GM12878 (cell line): ENCODE measurements at regions not wholly inside any gene's neighbourhood (a gene's known extent, or its start where the extent isn't known, plus 50 kb on each side); places are given as distances from the start of the nearest gene placed in this dataset.

Source experiments
- ATAC-seq: fragments of 200-7000 bp; cut with Tn5 transposase; 3 replicates; pipeline ENCODE4 v1.9.1; 2020; ENCODE audit warnings: mild to moderate bottlenecking, moderate library complexity
- BruUV-seq: library from RNA; stranded (reverse); fragments of 400-500 nt; replicated peaks from 2 replicates; lab custom pipeline; 2021; lab: Mats Ljungman, UMichigan
- CTCF ChIA-PET: fragments of 300-600 bp; sonication (Branson Sonifier 250); formaldehyde crosslinking; extraction: SDS; loops from one replicate; lab custom pipeline; 2021; ENCODE audit warnings: inconsistent platforms; lab: Yijun Ruan, JAX
- POLR2A ChIA-PET: fragments of 350-600 bp; formaldehyde crosslinking; extraction: SDS; loops from one replicate; lab custom pipeline; 2021; ENCODE audit warnings: inconsistent platforms; lab: Charles Lee
- RAD21 ChIA-PET: fragments of 300-600 bp; sonication (Branson Sonifier 250); formaldehyde crosslinking; loops from one replicate; lab custom pipeline; 2023; ENCODE audit warnings: antibody characterized with exemption; ENCODE audit not compliant: unreplicated experiment; lab: Charles Lee
- SMC1A ChIA-PET: fragments of 300-600 bp; sonication (Branson Sonifier 250); formaldehyde crosslinking; loops from one replicate; lab custom pipeline; 2023; ENCODE audit not compliant: unreplicated experiment, uncharacterized antibody; lab: Charles Lee
- DNase-seq: peaks from one replicate; pipeline ENCODE4 v3.0.0-alpha.2; 2011; ENCODE audit warnings: low read depth, low spot score
- FAIRE-seq: peaks from 3 replicates; lab custom pipeline; 2011; peaks lifted over from hg19 to GRCh38; lab: Jason Lieb, UNC
- H2AFZ ChIP-seq: 2 replicates; pipeline ENCODE4 v1.6.0; 2011; ENCODE audit warnings: low read depth, low read length, control low read depth; ENCODE audit not compliant: control insufficient read depth
- H3K27ac ChIP-seq: 2 replicates; pipeline ENCODE4 v1.5.1; 2011; ENCODE audit warnings: control low read depth; ENCODE audit not compliant: control insufficient read depth, insufficient read depth
- H3K27me3 ChIP-seq, 2 experiments: replicated peaks in 1 of 2; 2 replicates each; pipeline versions ENCODE4 v1.6.0 to v1.6.1; 2011; ENCODE audit warnings: low read length in 1 of 2; ENCODE audit not compliant: control insufficient read depth in 2 of 2, insufficient read depth in 2 of 2
- H3K36me3 ChIP-seq, 2 experiments: 2 replicates each; pipeline ENCODE4 v1.5.1; 2011; ENCODE audit warnings: low read length in 1 of 2; ENCODE audit not compliant: control insufficient read depth in 2 of 2, insufficient read depth in 2 of 2
- H3K4me1 ChIP-seq: 2 replicates; pipeline ENCODE4 v1.6.1; 2011; ENCODE audit warnings: mild to moderate bottlenecking, low read length, moderate library complexity, mixed read lengths; ENCODE audit not compliant: control insufficient read depth, insufficient read depth
- H3K4me2 ChIP-seq: 2 replicates; pipeline ENCODE4 v1.6.0; 2011; ENCODE audit warnings: control low read depth; ENCODE audit not compliant: control insufficient read depth, insufficient read depth
- H3K4me3 ChIP-seq: fragments of 200-600 bp; sonication (generic); 2 replicates; pipeline ENCODE4 v1.5.1; 2016
- H3K79me2 ChIP-seq: 2 replicates; pipeline ENCODE4 v1.6.0; 2011; ENCODE audit warnings: low read length; ENCODE audit not compliant: control insufficient read depth, insufficient read depth
- H3K9ac ChIP-seq: 2 replicates; pipeline ENCODE4 v1.8.0; 2011; ENCODE audit warnings: low read length, control low read depth, mixed read lengths; ENCODE audit not compliant: control insufficient read depth, insufficient read depth
- H3K9me3 ChIP-seq: replicated peaks from 3 replicates; pipeline ENCODE4 v1.5.1; 2011; ENCODE audit warnings: mild to moderate bottlenecking, low read length; ENCODE audit not compliant: control insufficient read depth, insufficient read depth
- H4K20me1 ChIP-seq: 2 replicates; pipeline ENCODE4 v1.6.0; 2011; ENCODE audit not compliant: control insufficient read depth, insufficient read depth
- ATF7 ChIP-seq: fragments of 450-650 bp; IDR thresholded peaks from 2 replicates; pipeline ENCODE4 v1.6.1; 2016; ENCODE audit warnings: low read depth, mild to moderate bottlenecking
- CBX3 ChIP-seq: fragments of 200-600 bp; sonication (generic); IDR thresholded peaks from 2 replicates; pipeline ENCODE4 v1.6.1; 2016; ENCODE audit warnings: low read depth, borderline replicate concordance
- CREB1 ChIP-seq: IDR thresholded peaks from 2 replicates; pipeline ENCODE4 v1.6.1; 2012; ENCODE audit warnings: low read depth, mild to moderate bottlenecking, inconsistent platforms
- E4F1 ChIP-seq: fragments of 450-650 bp; IDR thresholded peaks from 2 replicates; pipeline ENCODE4 v1.6.1; 2018; ENCODE audit warnings: borderline replicate concordance, mild to moderate bottlenecking; ENCODE audit not compliant: partially characterized antibody
- ESRRA ChIP-seq: IDR thresholded peaks from 2 replicates; pipeline ENCODE4 v1.6.1; 2012; ENCODE audit warnings: mild to moderate bottlenecking, low read length, improper control_type of control experiment
- FOXK2 ChIP-seq: fragments of 450-650 bp; IDR thresholded peaks from 2 replicates; pipeline ENCODE4 v1.6.1; 2017; ENCODE audit warnings: mild to moderate bottlenecking, moderate library complexity
- LARP7 ChIP-seq: fragments of 450-650 bp; IDR thresholded peaks from 2 replicates; pipeline ENCODE4 v1.6.1; 2017; ENCODE audit warnings: mild to moderate bottlenecking
- NR2C2 ChIP-seq: IDR thresholded peaks from 2 replicates; pipeline ENCODE4 v1.6.1; 2011; ENCODE audit warnings: borderline replicate concordance, low read depth; ENCODE audit not compliant: control insufficient read depth, insufficient read length
- PKNOX1 ChIP-seq: fragments of 450-650 bp; IDR thresholded peaks from 2 replicates; pipeline ENCODE4 v1.6.1; 2016; ENCODE audit warnings: mild to moderate bottlenecking
- SIN3A ChIP-seq: IDR thresholded peaks from 2 replicates; pipeline ENCODE4 v1.6.1; 2012; ENCODE audit warnings: low read depth, low read length, improper control_type of control experiment
- SIX5 ChIP-seq: IDR thresholded peaks from 2 replicates; pipeline ENCODE4 v1.6.1; 2011; ENCODE audit warnings: mild to moderate bottlenecking, low read depth, low read length, moderate library complexity; ENCODE audit not compliant: severe bottlenecking
- TAF1 ChIP-seq: IDR thresholded peaks from 2 replicates; pipeline ENCODE4 v1.6.1; 2011; ENCODE audit warnings: mild to moderate bottlenecking, low read depth, low read length, borderline replicate concordance
- TCF7 ChIP-seq: IDR thresholded peaks from 2 replicates; pipeline ENCODE4 v1.6.1; 2014; ENCODE audit warnings: antibody characterized with exemption, borderline replicate concordance
- USF2 ChIP-seq: IDR thresholded peaks from 2 replicates; pipeline ENCODE4 v1.6.1; 2011; ENCODE audit warnings: low read depth, low read length, improper control_type of control experiment, borderline replicate concordance
- YBX1 ChIP-seq: fragments of 450-650 bp; IDR thresholded peaks from 2 replicates; pipeline ENCODE4 v1.6.1; 2016; ENCODE audit warnings: antibody characterized with exemption
- WGBS: methylation state at CpG from one replicate; pipeline ENCODE4 v1.1.6; 2016; ENCODE audit warnings: low lambda C conversion rate; ENCODE audit not compliant: insufficient replicate concordance, insufficient coverage; ENCODE audit errors: missing lambda C conversion rate; 5-methylcytosine and 5-hydroxymethylcytosine counted together
- in situ Hi-C: fragments of 300-500 bp; cut with MboI; formaldehyde crosslinking; loops from 9 replicates; pipeline ENCODE4 v1.14.3; 2018; ENCODE audit warnings: mixed read lengths
- intact Hi-C: fragments of 100-400 bp; cut with micrococcal nuclease; formaldehyde crosslinking; loops from one replicate; pipeline ENCODE4 v1.14.2; 2022; ENCODE audit not compliant: unreplicated experiment
- TF ChIP-seq, protein P1 (sequence below): IDR thresholded peaks from 2 replicates; pipeline ENCODE4 v1.6.1; 2011; ENCODE audit warnings: borderline replicate concordance, low read depth, mild to moderate bottlenecking, moderate library complexity, low read length; ENCODE audit not compliant: insufficient read depth, poor library complexity, severe bottlenecking

DNA sequence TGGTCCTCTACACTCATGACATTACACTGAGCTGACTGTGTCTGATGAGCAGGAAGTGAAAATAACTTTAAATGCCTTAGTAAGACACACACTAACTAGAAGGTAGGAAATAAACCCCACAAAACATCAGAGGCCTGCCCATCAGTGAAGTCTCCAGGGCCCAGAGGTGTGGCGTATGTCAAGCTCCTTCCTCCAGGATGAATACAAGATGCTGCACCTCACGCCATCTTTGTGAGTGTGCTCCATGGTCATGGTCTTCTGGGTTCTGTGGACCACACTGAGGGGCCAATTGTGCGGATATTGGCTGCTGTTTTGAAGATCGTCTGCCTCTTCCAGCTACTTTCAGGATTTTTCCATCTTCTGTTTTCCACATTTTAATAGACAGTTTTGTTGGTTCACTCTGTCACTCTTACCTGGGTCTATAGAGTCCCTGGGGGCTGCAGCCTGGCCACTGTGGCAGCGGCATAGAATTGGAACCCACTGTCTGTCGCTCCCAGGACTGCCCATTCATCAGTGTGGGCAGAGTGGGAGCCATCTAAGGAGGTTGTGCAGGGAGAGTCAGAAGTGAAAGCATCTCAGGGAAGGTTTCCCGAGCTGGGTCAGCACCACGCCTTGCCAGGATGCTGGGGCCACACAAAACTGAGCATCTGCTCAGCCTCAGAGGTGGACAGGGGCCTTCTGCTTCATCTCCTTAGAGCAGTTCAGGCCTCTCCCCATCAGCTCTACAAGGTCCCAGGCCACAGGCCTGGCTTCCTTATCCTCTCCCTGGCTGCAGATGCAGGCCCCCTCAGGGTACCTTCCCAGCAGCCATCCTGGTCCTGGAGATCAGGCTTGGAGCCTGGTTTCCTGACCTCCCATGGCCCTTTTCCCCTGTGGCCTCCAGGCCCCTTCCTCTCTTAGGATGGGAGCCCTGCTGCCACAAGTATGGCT lies 57.5 kb upstream of the C14orf180 start (continued):
- TF ChIP-seq, protein P1, sequence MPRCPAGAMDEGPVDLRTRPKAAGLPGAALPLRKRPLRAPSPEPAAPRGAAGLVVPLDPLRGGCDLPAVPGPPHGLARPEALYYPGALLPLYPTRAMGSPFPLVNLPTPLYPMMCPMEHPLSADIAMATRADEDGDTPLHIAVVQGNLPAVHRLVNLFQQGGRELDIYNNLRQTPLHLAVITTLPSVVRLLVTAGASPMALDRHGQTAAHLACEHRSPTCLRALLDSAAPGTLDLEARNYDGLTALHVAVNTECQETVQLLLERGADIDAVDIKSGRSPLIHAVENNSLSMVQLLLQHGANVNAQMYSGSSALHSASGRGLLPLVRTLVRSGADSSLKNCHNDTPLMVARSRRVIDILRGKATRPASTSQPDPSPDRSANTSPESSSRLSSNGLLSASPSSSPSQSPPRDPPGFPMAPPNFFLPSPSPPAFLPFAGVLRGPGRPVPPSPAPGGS = no peak
- TF ChIP-seq YBX1 (no peak), CBX3 (no peak)

DNA sequence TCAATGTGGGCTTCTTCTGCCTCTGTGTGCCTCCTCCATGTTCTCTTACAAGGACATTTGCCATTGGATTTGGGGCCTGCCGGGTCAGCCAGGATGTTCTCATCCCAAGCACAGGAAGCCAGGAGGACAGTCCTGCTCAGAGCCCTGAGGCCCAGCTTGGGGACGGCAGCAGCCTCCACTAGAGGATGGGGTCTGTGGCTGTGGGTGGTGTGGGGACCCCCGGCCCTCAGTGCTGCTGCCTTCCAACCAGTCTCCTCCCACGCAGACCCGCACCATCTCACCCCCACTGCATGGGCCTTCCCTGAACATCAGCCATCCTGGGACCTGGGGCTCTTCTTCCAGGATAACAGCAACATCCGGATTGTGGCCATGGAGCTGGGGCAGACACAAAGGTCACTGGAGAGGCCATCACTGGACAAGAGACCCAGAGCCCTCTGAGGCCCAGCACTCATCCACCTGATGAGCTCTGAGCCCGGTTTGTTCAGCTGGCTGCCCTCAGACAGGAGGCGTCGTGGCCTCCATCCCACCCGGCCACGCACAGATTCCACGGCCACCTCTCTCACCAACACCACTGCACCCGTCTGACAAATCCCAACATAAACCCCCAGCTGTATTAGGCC lies 56.5 kb upstream of the C14orf180 start:
- no TSS peak for BruUV-seq
- in situ Hi-C loops (no loop called here), intact Hi-C loops (no loop called here)
- H3K36me3 ChIP-seq = no peaks in the 10 kb centered on the region
- no peak overlapping the region for H3K9ac ChIP-seq
- no peaks in the 10 kb centered on the region for H3K4me1 ChIP-seq
- ChIA-PET POLR2A (no interaction called here), SMC1A (no interaction called here), CTCF (interaction anchor here (0.7 kb wide), 1 partner anchor 15 kb away, joined by 3 read pairs; no protein-coding TSS in a partner anchor), RAD21 (no interaction called here)
- no peaks in the 10 kb centered on the region for H4K20me1 ChIP-seq
- no peak overlapping the region for H3K4me2 ChIP-seq
- FAIRE-seq = no peak
- no peaks in the 10 kb centered on the region for H3K27me3 ChIP-seq
- H3K27ac ChIP-seq = no peak overlapping the region
- H3K4me3 ChIP-seq = no peak overlapping the region
- no peaks in the 10 kb centered on the region; the same call in 1 of the 3 replicates for H3K9me3 ChIP-seq
- no peak for ATAC-seq
- 39% methylated on average over 13 of the region's 13 CpGs for WGBS
- no peak for DNase-seq
- H3K79me2 ChIP-seq = no peaks in the 10 kb centered on the region
- no peak overlapping the region for H2AFZ ChIP-seq
- TF ChIP-seq TCF7 (no peak), CREB1 (no peak), LARP7 (no peak), CBX3 (no peak), ATF7 (no peak), NR2C2 (no peak), USF2 (no peak), PKNOX1 (no peak), SIX5 (no peak), ESRRA (no peak), E4F1 (no peak), TAF1 (no peak), SIN3A (no peak), FOXK2 (no peak)
